ENCODE measurements at regions not wholly inside any gene's neighbourhood (a gene's known extent, or its start where the extent isn't known, plus 50 kb on each side); places are given as distances from the start of the nearest gene placed in this dataset.

GRCh38 chr1:112061056-112061455 lies 71.6 kb upstream of the KCND3 start:
- Histone ChIP-seq H3K27me3 (ENCODE audit: insufficient read depth, low read depth, low read length) (no peaks in the 10 kb centered on the region), H3K9me3 (ENCODE audit: low read length) (no peaks in the 10 kb centered on the region), H3K4me3 (ENCODE audit: low read length) (no peak overlapping the region), H3K4me2 (ENCODE audit: low read length) (no peak overlapping the region), H4K20me1 (ENCODE audit: insufficient read depth) (no peaks in the 10 kb centered on the region), H3K9ac (ENCODE audit: low read length) (no peak overlapping the region), H3K36me3 (ENCODE audit: insufficient read depth, low read length) (no peaks in the 10 kb centered on the region), H3F3A (ENCODE audit: insufficient read depth, low read length, poor library complexity, severe bottlenecking) (no peaks in the 10 kb centered on the region), H3K9me2 (ENCODE audit: insufficient read depth, low read length) (no peaks in the 10 kb centered on the region), H3K27ac (ENCODE audit: low read length) (no peak overlapping the region), H3K79me2 (replicated peaks; ENCODE audit: insufficient read depth, low read length) (no peaks in the 10 kb centered on the region), H2AFZ (ENCODE audit: low read depth, low read length) (no peak overlapping the region)
- no peak for TF ChIP-seq CTCF (IDR thresholded peaks at IDR 0.05; ENCODE audit: poor library complexity, severe bottlenecking)
- TF ChIP-seq REST (IDR thresholded peaks at IDR 0.05; ENCODE audit: borderline replicate concordance), result no peak
- no peak for TF ChIP-seq TAF1 (IDR thresholded peaks at IDR 0.05; ENCODE audit: low read depth)
- TF ChIP-seq EZH2 (IDR thresholded peaks at IDR 0.05; ENCODE audit: borderline replicate concordance, insufficient read depth, low read length, poor library complexity, severe bottlenecking), result no peak
- TF ChIP-seq RAD21 (conservative IDR thresholded peaks at IDR 0.05), result no peak
- no peak for TF ChIP-seq SMC3 (conservative IDR thresholded peaks at IDR 0.05; ENCODE audit: poor library complexity)
- no peak for TF ChIP-seq EP300 (conservative IDR thresholded peaks at IDR 0.05; ENCODE audit: poor library complexity, severe bottlenecking)
- no peak for TF ChIP-seq POLR2AphosphoS5 (IDR thresholded peaks at IDR 0.05)
- no peak for TF ChIP-seq MXI1 (conservative IDR thresholded peaks at IDR 0.05; ENCODE audit: poor library complexity, severe bottlenecking)

GRCh38 chr1:112061901-112062320 lies 72.4 kb upstream of the KCND3 start:
- no peaks in the 10 kb centered on the region for H3K9me3 ChIP-seq (ENCODE audit: low read length)
- no peak overlapping the region for H3K9ac ChIP-seq (ENCODE audit: low read length)
- TF ChIP-seq EP300 (conservative IDR thresholded peaks at IDR 0.05; ENCODE audit: poor library complexity, severe bottlenecking), result no peak
- TF ChIP-seq EZH2 (IDR thresholded peaks at IDR 0.05; ENCODE audit: borderline replicate concordance, insufficient read depth, low read length, poor library complexity, severe bottlenecking), result no peak
- TF ChIP-seq SMC3 (conservative IDR thresholded peaks at IDR 0.05; ENCODE audit: poor library complexity), result no peak
- no peak for TF ChIP-seq RAD21 (conservative IDR thresholded peaks at IDR 0.05)
- no peak for TF ChIP-seq MXI1 (conservative IDR thresholded peaks at IDR 0.05; ENCODE audit: poor library complexity, severe bottlenecking)
- no peak for TF ChIP-seq REST (IDR thresholded peaks at IDR 0.05; ENCODE audit: borderline replicate concordance)
- no peak for TF ChIP-seq TAF1 (IDR thresholded peaks at IDR 0.05; ENCODE audit: low read depth)
- TF ChIP-seq POLR2AphosphoS5 (IDR thresholded peaks at IDR 0.05), result no peak
- no peak for TF ChIP-seq CTCF (IDR thresholded peaks at IDR 0.05; ENCODE audit: poor library complexity, severe bottlenecking)
- no peak overlapping the region for H2AFZ ChIP-seq (ENCODE audit: low read depth, low read length)
- no peaks in the 10 kb centered on the region for H3K27me3 ChIP-seq (ENCODE audit: insufficient read depth, low read depth, low read length)
- no peak overlapping the region for H3K4me2 ChIP-seq (ENCODE audit: low read length)
- no peaks in the 10 kb centered on the region for H3K9me2 ChIP-seq (ENCODE audit: insufficient read depth, low read length)
- no peak overlapping the region for H3K27ac ChIP-seq (ENCODE audit: low read length)
- H4K20me1 ChIP-seq (ENCODE audit: insufficient read depth), result no peaks in the 10 kb centered on the region
- no peaks in the 10 kb centered on the region for H3F3A ChIP-seq (ENCODE audit: insufficient read depth, low read length, poor library complexity, severe bottlenecking)
- no peaks in the 10 kb centered on the region for H3K79me2 ChIP-seq (replicated peaks; ENCODE audit: insufficient read depth, low read length)
- no peak overlapping the region for H3K4me3 ChIP-seq (ENCODE audit: low read length)
- H3K36me3 ChIP-seq (ENCODE audit: insufficient read depth, low read length), result no peaks in the 10 kb centered on the region
